Subcutaneous abdominal adipose tissue (tissue), 5 donors: ENCODE measurements at regions not wholly inside any gene's neighbourhood (a gene's known extent, or its start where the extent isn't known, plus 50 kb on each side); places are given as distances from the start of the nearest gene placed in this dataset.
"Not testable (repeated sequence)": the region's sequence is repeated elsewhere in the genome, so short reads cannot be mapped to it uniquely, and the experiment has no call there.

ENCODE experiments used
- H3K27ac ChIP-seq: one replicate; pipeline ENCODE4 v1.7.0; 2013; ENCODE audit warnings: low read depth, mild to moderate bottlenecking, inconsistent platforms, low read length, moderate library complexity
- H3K27me3 ChIP-seq, 5 donors: one replicate each; pipeline ENCODE4 v1.7.0; 2013; ENCODE audit warnings: low read length in 5 of 5, inconsistent platforms in 1 of 5; ENCODE audit not compliant: control insufficient read depth in 5 of 5, insufficient read depth in 4 of 5
- H3K36me3 ChIP-seq, 5 donors: one replicate each; pipeline ENCODE4 v1.7.0; 2013; ENCODE audit warnings: low read length in 5 of 5; ENCODE audit not compliant: control insufficient read depth in 5 of 5, insufficient read depth in 5 of 5
- H3K4me1 ChIP-seq, 5 donors: one replicate each; pipeline ENCODE4 v1.7.0; 2013; ENCODE audit warnings: low read length in 5 of 5, mild to moderate bottlenecking in 3 of 5, moderate library complexity in 1 of 5; ENCODE audit not compliant: control insufficient read depth in 5 of 5, insufficient read depth in 5 of 5
- H3K4me3 ChIP-seq, 5 donors: one replicate each; pipeline ENCODE4 v1.7.0; 2013; ENCODE audit warnings: low read length in 5 of 5, low read depth in 1 of 5
- H3K9ac ChIP-seq, 5 donors: one replicate each; pipeline ENCODE4 v1.7.0; 2013; ENCODE audit warnings: low read length in 5 of 5, mild to moderate bottlenecking in 4 of 5, moderate library complexity in 3 of 5
- H3K9me3 ChIP-seq, 5 donors: one replicate each; pipeline ENCODE4 v1.7.0; 2013; ENCODE audit warnings: low read length in 5 of 5; ENCODE audit not compliant: control insufficient read depth in 5 of 5
- donor health status: healthy.
- donor health status: healthy.
- donor health status: healthy.
- donor health status: healthy.
- donor health status: healthy.

DNA sequence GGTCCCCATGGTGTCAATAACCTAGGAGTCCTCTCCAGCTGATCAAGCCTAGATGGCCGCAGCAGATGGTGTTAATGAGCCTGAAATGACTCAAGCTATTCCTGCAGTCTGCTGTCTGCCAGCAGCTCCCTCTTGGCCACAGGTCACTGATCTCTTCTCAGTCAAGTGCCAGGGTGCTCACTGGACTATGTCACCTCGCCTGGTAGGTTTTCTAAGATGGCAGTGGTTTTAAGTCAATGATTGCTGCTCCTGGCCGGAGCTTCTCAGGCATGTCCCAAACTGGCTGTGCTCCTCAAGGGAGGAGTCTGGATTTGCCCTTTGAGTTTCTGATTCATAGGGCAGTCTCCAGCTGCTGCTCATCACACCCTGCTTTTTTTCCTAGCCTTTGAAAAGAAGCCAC, 58.6 kb upstream of the SHISA6 start:
- Histone ChIP-seq H3K4me1 (no peaks in the 10 kb centered on the region), H3K9ac (no peak overlapping the region), H3K27ac (no peak overlapping the region), H3K27me3 (peaks cover 0 to 4% (median 0%) of the 10 kb centered on the region in 5 donors), H3K36me3 (no peaks in the 10 kb centered on the region), H3K9me3 (no peaks in the 10 kb centered on the region), H3K4me3 (no peak overlapping the region)

DNA sequence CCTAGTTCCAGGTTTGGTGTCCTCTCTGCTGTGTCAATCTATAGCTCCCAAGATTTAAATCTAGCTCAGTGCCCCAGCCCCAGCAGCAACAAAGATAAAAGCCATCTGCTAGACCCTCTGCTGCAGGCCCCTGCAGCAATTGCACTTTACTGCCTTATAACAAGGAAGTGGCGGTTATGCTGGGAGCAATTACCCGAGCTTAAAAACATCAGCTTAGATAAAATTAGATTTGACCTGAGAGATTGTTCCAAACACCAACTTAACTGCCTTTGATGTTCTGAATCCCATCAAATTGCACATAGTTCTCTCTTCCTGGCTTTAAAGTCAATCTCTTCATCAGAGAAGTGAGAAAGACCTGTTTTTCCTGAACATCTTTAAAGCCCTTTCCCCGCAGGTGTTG, 62.4 kb upstream of the SHISA6 start:
- H3K36me3 ChIP-seq: no peaks in the 10 kb centered on the region
- H3K9ac ChIP-seq: no peak overlapping the region
- no peaks in the 10 kb centered on the region for H3K9me3 ChIP-seq
- peaks cover 0 to 12% (median 4%) of the 10 kb centered on the region in 5 donors for H3K4me1 ChIP-seq
- no peaks in the 10 kb centered on the region for H3K27me3 ChIP-seq
- H3K27ac ChIP-seq: no peak overlapping the region
- H3K4me3 ChIP-seq: no peak overlapping the region

DNA sequence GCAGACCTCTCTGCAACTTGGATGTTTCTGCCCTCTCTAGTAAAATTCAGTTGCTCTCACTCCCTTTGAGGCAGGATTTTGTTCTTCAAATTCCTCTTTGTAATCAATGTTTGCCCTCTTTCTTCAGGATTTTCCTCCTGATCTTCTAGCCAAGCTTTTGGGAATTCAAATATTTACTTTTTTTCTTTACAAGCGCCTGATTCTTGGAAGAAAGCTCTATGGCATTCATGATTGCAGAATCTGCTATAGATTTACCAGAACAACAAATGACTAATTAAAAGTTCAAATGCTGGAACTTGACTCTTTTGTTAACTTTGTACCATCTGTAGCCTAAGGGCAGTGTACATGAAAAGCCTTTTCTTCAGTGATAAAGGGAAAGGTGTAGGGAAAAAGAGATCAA, 63.7 kb upstream of the SHISA6 start:
- Histone ChIP-seq H3K4me1 (peaks cover 0 to 12% (median 4%) of the 10 kb centered on the region in 5 donors), H3K27ac (no peak overlapping the region), H3K9me3 (no peaks in the 10 kb centered on the region), H3K36me3 (no peaks in the 10 kb centered on the region), H3K27me3 (no peaks in the 10 kb centered on the region), H3K9ac (no peak overlapping the region), H3K4me3 (no peak overlapping the region)

DNA sequence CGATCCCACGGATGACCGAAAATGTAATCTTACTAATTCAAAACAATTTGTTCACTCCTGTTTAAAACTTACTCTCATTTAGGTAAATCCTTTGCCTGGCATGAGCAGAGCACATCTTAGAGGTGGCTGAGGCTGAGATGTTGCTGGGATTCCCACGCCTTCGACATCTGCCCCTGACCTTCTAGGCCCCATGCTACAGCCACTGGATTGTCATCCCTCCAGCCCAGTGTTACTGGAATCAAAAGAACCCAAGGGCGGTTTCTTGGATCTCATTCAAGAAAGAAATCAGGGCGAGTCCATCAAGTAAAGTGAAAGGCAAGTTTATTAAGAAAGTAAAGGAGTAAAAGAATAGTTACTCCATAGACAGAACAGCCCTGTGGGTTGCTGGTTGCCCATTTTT, 64.5 kb upstream of the SHISA6 start:
- H3K9me3 ChIP-seq: no peaks in the 10 kb centered on the region
- H3K27ac ChIP-seq: no peak overlapping the region
- no peaks in the 10 kb centered on the region for H3K27me3 ChIP-seq
- H3K4me3 ChIP-seq: no peak overlapping the region
- H3K36me3 ChIP-seq: no peaks in the 10 kb centered on the region
- H3K9ac ChIP-seq: no peak overlapping the region
- peaks cover 0 to 12% (median 4%) of the 10 kb centered on the region in 5 donors for H3K4me1 ChIP-seq

DNA sequence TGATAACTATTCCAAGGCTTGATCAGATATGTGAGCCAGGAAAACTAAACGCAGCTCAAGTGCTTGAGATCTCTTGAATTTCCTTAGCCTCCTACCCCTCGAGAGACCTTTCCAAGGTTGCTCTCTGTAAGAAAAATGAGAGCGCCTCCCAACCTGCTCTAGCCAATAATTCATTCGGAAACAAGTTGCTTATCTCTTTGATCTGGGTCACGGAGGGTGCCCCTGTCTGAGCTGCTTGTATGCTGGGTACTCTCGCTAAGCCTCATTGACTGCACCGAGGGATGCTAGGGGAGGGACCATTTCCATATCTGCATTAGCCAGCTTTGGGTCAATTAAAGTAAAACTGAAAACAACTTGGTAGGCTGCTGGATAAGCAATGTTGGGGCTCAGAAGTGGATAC, 70.1 kb upstream of the SHISA6 start:
- Histone ChIP-seq H3K27ac (no peak overlapping the region), H3K36me3 (no peaks in the 10 kb centered on the region), H3K27me3 (peaks cover 0 to 5% (median 0%) of the 10 kb centered on the region in 5 donors)

DNA sequence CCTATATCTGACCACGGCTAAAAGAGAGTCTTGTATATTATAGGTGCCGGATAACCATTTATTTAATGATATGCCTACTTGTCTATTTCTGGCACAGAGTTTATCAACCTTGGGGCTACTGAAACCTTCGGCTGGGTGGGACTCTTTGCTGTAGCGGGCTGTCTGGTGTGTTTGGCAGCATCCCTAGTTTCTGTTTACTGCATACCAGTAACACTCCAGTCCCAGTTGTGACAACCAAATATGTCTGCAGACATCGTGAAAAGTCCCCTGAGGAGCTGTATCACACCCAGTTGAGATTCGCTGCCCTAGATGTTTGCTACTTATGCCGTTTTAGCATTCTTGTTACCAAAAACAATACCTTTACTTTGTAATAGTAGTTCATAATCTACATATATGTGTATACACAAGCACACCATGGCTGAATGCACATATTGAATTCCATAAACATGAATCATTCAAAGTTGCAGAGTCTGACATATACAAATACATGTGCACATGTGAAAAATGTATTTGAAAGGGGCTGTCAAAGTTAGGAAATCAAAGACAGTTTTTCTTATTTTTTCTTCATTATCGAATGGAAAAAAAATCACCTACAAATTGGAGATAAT, 89.1 kb upstream of the SHISA6 start:
- H3K27me3 ChIP-seq: peaks cover 0 to 2% (median 0%) of the 10 kb centered on the region in 5 donors
- H3K4me3 ChIP-seq: no peak overlapping the region
- no peaks in the 10 kb centered on the region for H3K9me3 ChIP-seq

More for the DNA sequence above, 70.1 kb upstream of the SHISA6 start:
- H3K4me3 ChIP-seq: no peak overlapping the region
- H3K9me3 ChIP-seq: peaks cover 0 to 2% (median 0%) of the 10 kb centered on the region in 5 donors
- H3K9ac ChIP-seq: no peak overlapping the region
- H3K4me1 ChIP-seq: peaks cover 0 to 5% (median 3%) of the 10 kb centered on the region in 5 donors

DNA sequence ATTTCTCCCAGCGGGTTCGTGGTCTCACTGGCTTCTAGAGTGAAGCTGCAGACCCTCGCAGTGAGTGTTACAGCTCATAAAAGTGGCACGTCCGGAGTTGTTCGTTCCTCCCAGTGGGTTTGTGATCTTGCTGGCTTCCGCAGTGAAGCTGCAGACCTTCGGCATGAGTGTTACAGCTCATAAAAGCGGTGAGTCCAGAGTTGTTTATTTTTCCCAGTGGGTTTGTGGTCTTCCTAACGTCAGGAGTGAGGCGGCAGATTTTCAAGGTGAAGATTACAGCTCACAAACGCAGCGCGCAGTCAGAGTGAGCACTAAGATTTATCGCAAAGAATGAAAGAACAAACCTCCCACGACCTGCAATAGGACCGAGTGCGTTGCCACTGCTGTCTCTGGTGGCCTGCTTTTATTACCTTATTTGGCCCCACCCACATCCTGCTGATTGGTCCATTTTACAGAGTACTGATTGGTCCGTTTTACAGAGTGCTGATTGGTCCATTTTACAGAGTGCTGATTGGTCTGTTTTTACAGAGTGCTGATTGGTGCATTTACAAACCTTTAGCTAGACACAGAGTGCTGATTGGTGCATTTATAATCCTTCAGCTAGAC, 90.0 kb upstream of the SHISA6 start:
- H3K27ac ChIP-seq, H3K9ac ChIP-seq, H3K27me3 ChIP-seq: not testable (repeated sequence)

More for the DNA sequence above, 89.1 kb upstream of the SHISA6 start:
- Histone ChIP-seq H3K36me3 (no peaks in the 10 kb centered on the region), H3K4me1 (no peaks in the 10 kb centered on the region), H3K27ac (no peak overlapping the region), H3K9ac (no peak overlapping the region)

DNA sequence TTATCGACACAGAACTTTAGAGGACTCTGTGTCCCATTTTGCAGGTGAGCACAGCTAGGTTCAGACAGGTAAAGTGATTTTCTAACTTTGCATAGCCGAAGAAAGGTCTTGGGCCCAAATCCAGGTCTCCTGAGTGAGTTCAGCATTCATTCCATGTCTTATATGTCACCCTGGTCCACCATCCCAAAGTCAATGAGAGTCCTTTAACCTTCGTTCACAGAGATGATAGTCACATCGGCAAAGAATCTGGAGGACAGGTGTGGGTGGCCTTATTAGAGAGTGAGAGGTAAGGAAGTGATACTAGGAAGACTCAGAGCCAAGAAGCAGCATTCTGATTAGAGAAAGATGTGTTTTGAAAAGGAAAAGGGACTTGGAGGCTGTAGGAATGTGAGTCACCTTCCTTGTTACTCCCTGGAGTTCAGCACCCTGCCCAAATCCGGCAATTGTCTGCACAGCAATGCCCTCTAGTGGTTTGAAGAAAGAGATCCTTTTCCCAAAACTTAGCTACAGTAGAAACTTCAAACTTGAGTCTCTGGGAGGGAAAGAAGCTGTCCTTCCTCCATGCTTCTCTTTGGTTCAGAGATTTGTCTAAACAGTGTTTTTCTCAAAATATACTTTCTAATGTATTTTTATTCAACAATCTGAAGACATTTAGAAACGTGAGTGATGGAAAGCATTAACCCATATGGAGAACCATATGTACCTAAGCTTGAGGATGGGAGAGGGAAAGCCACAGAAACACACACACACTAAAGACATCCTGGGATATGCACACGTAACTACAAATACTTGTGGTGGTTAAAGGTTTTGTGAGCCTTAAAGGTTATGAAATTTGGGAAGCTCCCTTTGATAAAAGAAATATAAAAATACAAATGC, 96.4 kb upstream of the SHISA6 start:
- Histone ChIP-seq H3K27me3 (no peaks in the 10 kb centered on the region), H3K9me3 (no peaks in the 10 kb centered on the region), H3K4me3 (no peak overlapping the region), H3K27ac (no peak overlapping the region), H3K9ac (no peak overlapping the region), H3K4me1 (peaks cover 0 to 3% (median 0%) of the 10 kb centered on the region in 5 donors), H3K36me3 (no peaks in the 10 kb centered on the region)

More for the DNA sequence above, 90.0 kb upstream of the SHISA6 start:
- H3K4me3 ChIP-seq, H3K4me1 ChIP-seq, H3K9me3 ChIP-seq, H3K36me3 ChIP-seq: not testable (repeated sequence)

DNA sequence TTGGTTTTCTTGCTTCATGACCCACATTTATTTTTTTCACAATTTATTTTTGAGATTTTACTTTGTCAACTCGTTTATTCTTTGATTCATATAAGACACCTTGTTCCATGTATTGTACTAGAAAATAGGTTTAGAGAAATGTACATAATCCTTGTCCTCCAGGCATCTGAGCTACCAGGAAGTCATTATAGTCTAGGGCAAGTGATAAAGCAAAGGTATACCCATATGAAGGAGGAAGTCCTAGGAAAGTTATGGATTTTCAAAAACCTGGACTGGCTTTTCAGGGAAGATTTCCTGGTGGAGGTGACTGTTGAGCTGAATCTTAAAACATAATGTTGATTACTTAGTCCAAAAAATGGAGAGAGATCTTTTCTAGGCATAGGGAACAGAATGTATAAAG, 98.8 kb upstream of the SHISA6 start:
- no peaks in the 10 kb centered on the region for H3K27me3 ChIP-seq
- H3K4me3 ChIP-seq: no peak overlapping the region
- H3K9me3 ChIP-seq: no peaks in the 10 kb centered on the region
- no peak overlapping the region for H3K9ac ChIP-seq
- no peaks in the 10 kb centered on the region for H3K36me3 ChIP-seq
- H3K4me1 ChIP-seq: peaks cover 0 to 10% (median 4%) of the 10 kb centered on the region in 5 donors
- H3K27ac ChIP-seq: no peak overlapping the region

DNA sequence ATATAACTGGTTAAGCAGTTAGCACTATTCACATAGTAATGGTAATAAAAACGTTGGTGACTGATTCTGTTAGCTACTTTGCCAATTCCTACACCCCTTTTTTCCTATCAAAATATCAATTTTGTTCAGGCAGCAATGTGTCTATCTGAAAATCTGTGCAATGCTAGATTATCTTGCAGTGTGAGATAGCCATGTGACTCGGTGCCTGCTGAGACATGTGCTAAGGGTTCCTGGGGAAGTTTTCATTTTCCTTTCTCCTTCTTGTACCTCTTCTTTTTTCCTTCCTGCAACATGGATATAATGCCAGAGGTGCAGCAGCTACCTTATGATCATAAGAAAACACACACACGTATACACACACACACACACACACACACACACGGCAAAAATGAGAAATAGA, 100.5 kb upstream of the SHISA6 start:
- no peaks in the 10 kb centered on the region for H3K36me3 ChIP-seq
- H3K27me3 ChIP-seq: no peaks in the 10 kb centered on the region
- no peak overlapping the region for H3K27ac ChIP-seq
- H3K9me3 ChIP-seq: no peaks in the 10 kb centered on the region
- H3K4me3 ChIP-seq: no peak overlapping the region
- peaks cover 0 to 16% (median 6%) of the 10 kb centered on the region in 5 donors for H3K4me1 ChIP-seq
- no peak overlapping the region for H3K9ac ChIP-seq
